Epithelial cell of esophagus (primary cell): ENCODE measurements at regions not wholly inside any gene's neighbourhood (a gene's known extent, or its start where the extent isn't known, plus 50 kb on each side); places are given as distances from the start of the nearest gene placed in this dataset.

Experiments used
- DNase-seq: peaks from one replicate; pipeline ENCODE4 v3.0.0; 2010; ENCODE audit warnings: low read depth
- H3K4me3 ChIP-seq: 2 replicates; pipeline ENCODE4 v1.5.1; 2011; ENCODE audit warnings: mild to moderate bottlenecking, low read length, control low read depth
- TF ChIP-seq, protein P1 (sequence below): IDR thresholded peaks from 2 replicates; pipeline ENCODE4 v1.5.1; 2011; ENCODE audit warnings: low read depth, mild to moderate bottlenecking, low read length, control low read depth, inconsistent platforms; ENCODE audit not compliant: insufficient read depth; ENCODE audit errors: missing control alignments

DNA sequence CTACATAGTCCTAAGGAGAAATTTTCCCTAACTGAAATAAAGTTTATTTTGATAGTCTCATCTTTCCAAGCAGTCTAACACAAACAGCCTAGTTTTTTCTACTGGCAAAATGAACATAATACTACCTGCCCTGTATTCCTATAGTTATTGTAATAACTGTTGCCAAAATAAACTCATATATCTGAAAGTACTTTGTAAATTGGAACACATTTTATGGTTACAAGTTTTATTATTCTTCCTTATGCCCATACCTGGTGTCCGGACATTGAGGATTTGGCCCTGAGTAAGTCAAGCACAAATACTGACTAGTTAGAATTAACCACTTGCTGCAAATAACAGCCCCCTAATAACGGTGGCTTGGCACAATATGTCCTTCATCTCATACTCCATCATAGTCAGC is 120.4 kb upstream of the TOM1L1 start:
- TF ChIP-seq, protein P1, sequence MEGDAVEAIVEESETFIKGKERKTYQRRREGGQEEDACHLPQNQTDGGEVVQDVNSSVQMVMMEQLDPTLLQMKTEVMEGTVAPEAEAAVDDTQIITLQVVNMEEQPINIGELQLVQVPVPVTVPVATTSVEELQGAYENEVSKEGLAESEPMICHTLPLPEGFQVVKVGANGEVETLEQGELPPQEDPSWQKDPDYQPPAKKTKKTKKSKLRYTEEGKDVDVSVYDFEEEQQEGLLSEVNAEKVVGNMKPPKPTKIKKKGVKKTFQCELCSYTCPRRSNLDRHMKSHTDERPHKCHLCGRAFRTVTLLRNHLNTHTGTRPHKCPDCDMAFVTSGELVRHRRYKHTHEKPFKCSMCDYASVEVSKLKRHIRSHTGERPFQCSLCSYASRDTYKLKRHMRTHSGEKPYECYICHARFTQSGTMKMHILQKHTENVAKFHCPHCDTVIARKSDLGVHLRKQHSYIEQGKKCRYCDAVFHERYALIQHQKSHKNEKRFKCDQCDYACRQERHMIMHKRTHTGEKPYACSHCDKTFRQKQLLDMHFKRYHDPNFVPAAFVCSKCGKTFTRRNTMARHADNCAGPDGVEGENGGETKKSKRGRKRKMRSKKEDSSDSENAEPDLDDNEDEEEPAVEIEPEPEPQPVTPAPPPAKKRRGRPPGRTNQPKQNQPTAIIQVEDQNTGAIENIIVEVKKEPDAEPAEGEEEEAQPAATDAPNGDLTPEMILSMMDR = no peak
- no peak for DNase-seq
- H3K4me3 ChIP-seq = no peak overlapping the region

DNA sequence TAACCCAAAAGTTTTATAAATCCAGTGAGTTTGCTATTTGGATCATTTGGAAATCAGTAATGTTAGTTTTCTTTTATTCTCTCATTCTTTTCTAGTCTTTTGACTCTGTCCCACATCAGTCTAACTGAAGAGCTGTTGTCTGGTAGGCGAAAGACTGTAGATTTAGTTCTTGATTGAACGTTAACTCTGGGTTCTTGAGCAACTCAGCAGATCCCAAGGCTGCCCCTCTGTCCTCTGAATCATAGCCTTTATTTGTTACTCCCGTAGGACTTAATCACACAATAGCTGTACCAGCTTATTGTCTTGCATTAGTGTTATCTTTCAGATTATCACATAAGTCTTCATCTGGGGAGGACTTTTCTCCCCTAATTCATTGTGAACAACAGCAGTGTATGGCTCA is 119.3 kb upstream of the TOM1L1 start:
- TF ChIP-seq, protein P1 = no peak
- H3K4me3 ChIP-seq = no peak overlapping the region
- DNase-seq = peak; percentile 6

DNA sequence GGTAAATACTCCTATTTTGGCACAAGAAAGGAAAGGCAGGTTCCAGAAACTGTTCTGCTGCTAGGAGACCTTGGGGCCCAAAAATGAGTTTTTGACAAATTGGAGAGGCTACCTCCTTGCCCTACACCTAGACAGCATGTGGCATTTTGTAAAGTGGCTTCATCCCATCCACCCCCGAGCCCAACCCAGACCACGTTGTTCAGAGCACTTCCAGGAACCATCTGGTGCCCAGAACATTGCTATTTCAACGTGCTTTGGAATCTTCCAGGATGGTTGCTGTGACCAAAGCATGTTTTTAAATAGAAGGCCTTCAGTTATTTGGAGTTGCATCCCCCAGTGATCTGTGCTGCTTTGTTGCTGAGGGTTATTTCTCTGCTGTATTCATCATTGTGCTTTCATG is 116.3 kb upstream of the TOM1L1 start:
- TF ChIP-seq, protein P1 = no peak
- DNase-seq = no peak
- no peak overlapping the region for H3K4me3 ChIP-seq

DNA sequence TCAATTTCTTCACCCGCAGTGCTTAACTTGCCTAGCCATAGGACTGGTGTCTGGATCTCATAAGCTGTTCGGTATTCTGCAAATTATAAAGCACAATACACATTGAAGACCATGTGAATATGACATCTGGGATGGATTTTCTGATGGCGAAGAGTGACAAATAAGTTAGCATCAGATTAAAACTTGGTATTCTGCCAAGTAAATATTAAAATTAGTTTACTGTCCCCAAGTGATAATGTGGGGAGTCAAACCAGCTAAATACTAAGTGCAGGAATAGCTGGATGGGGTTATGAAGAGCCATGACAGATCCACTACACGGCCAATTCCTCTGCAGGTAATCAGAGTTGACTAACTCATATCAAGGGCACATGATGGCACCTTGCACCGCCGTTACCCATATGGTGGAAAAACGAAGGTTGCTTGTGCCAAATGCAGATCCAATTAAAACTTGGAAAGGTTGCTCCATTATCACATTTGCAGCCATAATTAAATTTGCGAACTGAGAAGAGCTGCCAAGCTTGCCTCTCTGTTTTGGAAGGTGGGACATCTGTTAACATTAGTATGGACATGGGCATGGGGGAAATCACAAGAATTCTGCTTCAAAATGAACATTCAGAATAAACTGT is 114.9 kb upstream of the TOM1L1 start:
- no peak overlapping the region for H3K4me3 ChIP-seq
- TF ChIP-seq, protein P1 = no peak
- no peak for DNase-seq

DNA sequence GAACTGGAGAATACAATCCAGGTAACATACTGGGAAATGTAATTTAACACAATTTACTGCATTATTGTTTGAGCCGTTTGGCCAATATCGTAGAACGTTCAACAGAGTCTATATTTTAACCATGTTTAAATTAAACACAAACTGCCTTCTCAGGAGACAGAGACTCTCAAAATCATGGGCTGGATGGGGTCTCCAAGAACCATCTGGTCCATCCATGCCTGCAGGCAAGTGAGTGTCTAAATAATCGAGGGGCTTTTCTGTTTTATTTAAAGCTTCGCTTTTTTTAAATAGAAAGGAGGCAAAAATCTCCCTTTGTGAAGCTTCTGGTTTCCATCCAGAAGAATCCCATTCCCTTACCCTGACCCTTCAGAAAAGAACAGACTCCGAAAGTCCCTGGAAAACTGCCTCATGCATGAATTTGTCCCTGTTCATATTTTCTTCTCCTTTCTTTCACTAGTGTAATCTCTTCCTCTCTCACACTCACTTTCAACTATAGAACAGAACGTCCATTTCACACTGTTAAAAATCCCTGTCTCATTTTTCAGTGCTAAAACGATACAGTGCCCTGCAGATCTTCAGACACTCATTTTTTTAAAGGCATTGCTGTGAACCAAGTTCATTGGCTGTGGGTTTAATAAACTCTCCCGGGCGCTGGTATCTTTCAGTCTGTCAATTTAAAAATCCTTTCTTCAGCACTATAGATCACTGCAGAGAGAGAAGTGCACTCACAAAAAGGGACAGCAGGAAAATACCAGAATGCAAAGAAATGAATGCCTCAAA is 111.4 kb upstream of the TOM1L1 start:
- DNase-seq = no peak
- TF ChIP-seq, protein P1 = no peak
- no peak overlapping the region for H3K4me3 ChIP-seq

DNA sequence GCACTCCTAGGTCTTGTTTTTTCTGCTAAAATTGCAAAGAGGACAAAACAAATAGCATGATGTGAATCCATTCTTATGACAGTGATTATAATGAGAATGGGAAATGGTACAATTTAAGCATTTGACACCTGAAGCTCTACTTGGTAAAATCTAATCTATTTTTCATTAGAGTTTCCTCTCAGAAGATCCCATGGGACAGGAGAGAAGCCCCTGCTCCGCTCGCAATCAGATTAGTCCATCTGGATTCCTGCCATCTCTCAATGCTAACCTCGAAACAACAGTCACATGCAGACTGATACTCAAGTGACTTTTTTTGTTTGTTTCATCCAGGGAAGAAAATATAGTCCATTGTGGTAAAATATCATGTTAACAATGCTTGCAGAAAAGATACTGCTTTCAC is 107.4 kb upstream of the TOM1L1 start:
- TF ChIP-seq, protein P1 = no peak
- no peak for DNase-seq
- H3K4me3 ChIP-seq = no peak overlapping the region
